GM12872 (cell line): ENCODE measurements at regions not wholly inside any gene's neighbourhood (a gene's known extent, or its start where the extent isn't known, plus 50 kb on each side); places are given as distances from the start of the nearest gene placed in this dataset.

Experiments used
- CTCF ChIP-seq: IDR thresholded peaks from 3 replicates; pipeline ENCODE4 v1.5.1; 2011; ENCODE audit warnings: low read depth, mild to moderate bottlenecking, low read length, moderate library complexity; ENCODE audit not compliant: insufficient read depth

DNA sequence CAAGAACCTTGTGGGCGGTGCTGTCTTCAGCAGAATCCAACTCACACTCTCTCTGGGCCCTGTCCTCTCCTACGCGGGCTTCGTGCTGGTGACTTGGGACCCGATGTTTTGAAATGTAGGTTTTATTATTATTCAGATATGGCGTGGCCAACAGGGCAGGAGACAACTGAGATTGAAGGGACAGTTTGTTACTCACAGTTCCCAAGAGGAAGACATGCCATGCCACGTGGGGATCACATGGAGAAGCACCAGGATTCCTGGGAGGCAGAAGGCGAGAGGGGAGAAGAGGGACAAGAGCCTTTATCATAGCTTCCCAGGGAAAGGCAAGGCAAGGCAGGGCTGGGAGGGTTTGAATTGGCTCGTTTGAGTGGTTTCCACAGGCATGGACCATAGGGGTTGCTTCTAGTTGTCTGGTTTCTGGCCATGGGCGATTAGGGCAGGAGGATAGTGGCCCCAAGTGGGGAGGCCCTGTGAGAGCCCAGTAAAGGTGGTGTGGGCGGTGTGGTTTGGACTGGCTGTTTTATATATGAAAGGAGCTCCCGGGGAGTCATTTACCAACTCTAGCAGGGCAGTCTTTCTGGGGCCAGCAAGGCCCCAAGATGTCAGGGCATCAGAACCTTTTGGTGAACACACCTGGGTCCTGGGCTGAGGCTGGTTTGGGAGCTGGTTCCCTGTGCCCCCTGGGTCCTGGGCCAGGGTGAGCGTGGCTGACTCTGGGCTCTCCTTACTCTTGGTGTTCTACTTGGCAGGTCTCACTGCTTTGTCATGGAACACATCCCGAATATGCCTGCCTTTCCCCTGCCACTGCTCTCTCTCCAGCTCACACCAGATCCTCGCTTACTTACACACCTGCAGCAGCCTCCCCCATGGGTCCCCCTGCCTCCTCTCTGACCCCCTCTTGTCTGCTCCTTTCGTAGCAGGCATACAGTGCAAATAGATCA, 94.0 kb upstream of the ZNF536 start:
- no peak for TF ChIP-seq CTCF

- no peak for TF ChIP-seq CTCF
Observed at GRCh38 chr19:30278882-30279254, 93.3 kb upstream of the ZNF536 start.

- TF ChIP-seq CTCF, result no peak
Observed at GRCh38 chr19:30280018-30280417, 92.2 kb upstream of the ZNF536 start.

DNA sequence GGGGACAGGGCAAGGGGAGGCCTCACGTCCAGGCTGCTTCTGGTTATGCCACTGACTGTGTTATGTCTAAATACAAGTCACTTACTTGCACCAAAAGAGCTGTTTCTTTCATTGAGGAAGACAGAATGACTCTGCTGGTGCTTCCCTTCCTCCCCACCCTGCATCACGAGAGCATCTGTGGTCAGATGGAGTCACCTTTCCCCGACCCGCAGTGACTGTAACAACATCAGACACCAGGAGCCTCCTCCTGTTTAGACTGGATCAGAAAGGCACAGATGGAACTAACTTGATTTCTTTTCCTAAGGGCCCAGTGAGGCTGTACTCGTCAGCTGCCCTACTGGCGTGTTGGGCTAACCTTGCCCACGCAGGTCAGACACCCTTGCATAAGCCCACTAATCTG, 90.3 kb upstream of the ZNF536 start:
- no peak for TF ChIP-seq CTCF

DNA sequence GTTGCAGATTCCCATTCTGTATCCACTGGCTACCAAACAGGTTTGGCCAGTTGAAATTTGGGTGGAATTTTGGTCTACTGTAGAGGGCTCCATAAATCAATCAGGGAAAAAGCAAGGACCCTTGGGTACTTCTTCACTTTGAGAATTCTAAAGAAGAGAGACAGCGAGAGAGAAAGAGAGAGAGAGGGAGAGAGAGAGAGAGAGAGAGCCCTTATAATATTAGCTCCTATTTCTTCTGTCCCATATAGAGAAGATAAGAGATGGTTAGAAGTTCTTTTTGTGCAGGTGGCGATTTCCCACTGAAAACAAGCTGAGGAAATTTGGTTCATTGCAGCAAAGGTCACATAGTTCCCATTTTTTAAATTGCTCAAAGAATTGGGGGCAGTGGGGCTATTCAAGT, 88.6 kb upstream of the ZNF536 start:
- TF ChIP-seq CTCF, result no peak

GRCh38 chr19:30284209-30284608, 88.0 kb upstream of the ZNF536 start:
- no peak for TF ChIP-seq CTCF

GRCh38 chr19:30284885-30285284, 87.3 kb upstream of the ZNF536 start:
- TF ChIP-seq CTCF, result no peak
